HepG2 (cell line): ENCODE measurements at regions not wholly inside any gene's neighbourhood (a gene's known extent, or its start where the extent isn't known, plus 50 kb on each side); places are given as distances from the start of the nearest gene placed in this dataset.

Experiments used
- ATAC-seq: fragments of 200-7000 bp; cut with Tn5 transposase; 3 replicates; pipeline ENCODE4 v1.9.1; 2020; ENCODE audit warnings: mild to moderate bottlenecking, moderate library complexity
- BruUV-seq: library from RNA; stranded (reverse); fragments of 400-500 nt; replicated peaks from 2 replicates; lab custom pipeline; 2021; lab: Mats Ljungman, UMichigan
- CTCF ChIA-PET: fragments of 300-600 bp; formaldehyde crosslinking; extraction: SDS; loops from one replicate; lab custom pipeline; 2021; ENCODE audit warnings: low total read pairs, inconsistent platforms, low intra/inter-chr PET ratio; lab: Yijun Ruan, JAX
- POLR2A ChIA-PET: fragments of 350-600 bp; sonication (Branson Sonifier 250); formaldehyde crosslinking; loops from one replicate; lab custom pipeline; 2020; ENCODE audit warnings: antibody characterized with exemption, inconsistent platforms; lab: Yijun Ruan, JAX
- DNase-seq: peaks from one replicate; pipeline ENCODE4 v3.0.0-alpha.2; 2015; ENCODE audit warnings: low spot score
- FAIRE-seq: peaks from 3 replicates; lab custom pipeline; 2011; peaks lifted over from hg19 to GRCh38; lab: Jason Lieb, UNC
- H2AFZ ChIP-seq: one replicate; pipeline ENCODE4 v1.6.1; 2011; ENCODE audit warnings: low read length, inconsistent platforms
- H3K27ac ChIP-seq: fragments of 300-600 bp; 3 replicates; pipeline ENCODE4 v1.8.0; 2011; ENCODE audit warnings: mixed run types, mild to moderate bottlenecking, mixed read lengths, low read length, inconsistent platforms; ENCODE audit not compliant: insufficient read depth; ENCODE audit errors: extremely low read length
- H3K27me3 ChIP-seq, 2 experiments: fragments of 200-600 bp in 1 of 2; 2 replicates in 1 of 2; 3 replicates in 1 of 2; pipeline versions ENCODE4 v1.6.0 to v1.8.0; 2011; ENCODE audit warnings: low read length in 2 of 2, mild to moderate bottlenecking in 2 of 2, moderate library complexity in 2 of 2, inconsistent platforms in 1 of 2; ENCODE audit not compliant: insufficient read depth in 2 of 2, control insufficient read depth in 1 of 2
- H3K36me3 ChIP-seq, 2 experiments: fragments of 200-600 bp in 1 of 2; replicated peaks in 1 of 2; 2 replicates in 1 of 2; 3 replicates in 1 of 2; pipeline versions ENCODE4 v1.5.1 to v1.8.0; 2011; ENCODE audit warnings: low read length in 2 of 2, inconsistent platforms in 1 of 2; ENCODE audit not compliant: insufficient read depth in 2 of 2, control insufficient read depth in 1 of 2
- H3K4me1 ChIP-seq: 2 replicates; pipeline ENCODE4 v1.5.1; 2012; ENCODE audit warnings: low read length, inconsistent platforms; ENCODE audit not compliant: insufficient read depth
- H3K4me2 ChIP-seq: 2 replicates; pipeline ENCODE4 v1.6.0; 2011; ENCODE audit warnings: low read depth, low read length, inconsistent platforms
- H3K4me3 ChIP-seq, 3 experiments: fragments of 200-600 bp in 1 of 3; sonication (generic), shearing (Covaris generic) in 1 of 3; replicated peaks in 1 of 3; 2 replicates each; pipeline ENCODE4 v1.5.1; 2011 to 2016; ENCODE audit warnings: low read length in 3 of 3, inconsistent platforms in 2 of 3, low read depth in 2 of 3, mild to moderate bottlenecking in 2 of 3, control low read depth in 1 of 3, mixed read lengths in 1 of 3; ENCODE audit not compliant: insufficient read depth in 1 of 3
- H3K79me2 ChIP-seq: one replicate; pipeline ENCODE4 v1.6.1; 2011; ENCODE audit warnings: low read length, inconsistent platforms; ENCODE audit not compliant: insufficient read depth
- H3K9ac ChIP-seq: 2 replicates; pipeline ENCODE4 v1.6.0; 2011; ENCODE audit warnings: mild to moderate bottlenecking, low read depth, low read length, inconsistent platforms; ENCODE audit not compliant: insufficient read depth
- H3K9me3 ChIP-seq: 2 replicates; pipeline ENCODE4 v1.5.1; 2012; ENCODE audit warnings: mild to moderate bottlenecking, low read length
- H4K20me1 ChIP-seq: 2 replicates; pipeline ENCODE4 v1.6.0; 2011; ENCODE audit warnings: inconsistent platforms, mild to moderate bottlenecking, low read length, moderate library complexity; ENCODE audit not compliant: insufficient read depth
- AGO2 ChIP-seq: fragments of 200-400 bp; formaldehyde crosslinking; optimal IDR thresholded peaks from 2 replicates; pipeline ENCODE3; 2017; ENCODE audit warnings: mild to moderate bottlenecking, low read depth, low read length, moderate library complexity
- JDP2 ChIP-seq: sonication (generic); formaldehyde crosslinking; IDR thresholded peaks from 2 replicates; pipeline ENCODE4 v1.8.1; 2022; ENCODE audit warnings: missing genetic modification reagents, borderline replicate concordance
- MTF2 ChIP-seq: sonication (generic); formaldehyde crosslinking; IDR thresholded peaks from 2 replicates; pipeline ENCODE4 v1.5.0; 2020; ENCODE audit warnings: missing genetic modification reagents, borderline replicate concordance
- NFYC ChIP-seq: IDR thresholded peaks from 2 replicates; pipeline ENCODE4 v1.6.1; 2016; ENCODE audit warnings: missing genetic modification reagents, missing compliant biosample characterization
- PHF5A ChIP-seq: IDR thresholded peaks from one replicate; pipeline ENCODE4 v1.6.1; 2018; ENCODE audit warnings: low read depth, missing genetic modification reagents; ENCODE audit not compliant: unreplicated experiment
- SMAD1 ChIP-seq: sonication (generic); formaldehyde crosslinking; IDR thresholded peaks from 2 replicates; pipeline ENCODE4 v1.4.0; 2020; ENCODE audit warnings: missing genetic modification reagents, low read depth, mild to moderate bottlenecking, borderline replicate concordance
- ZNF335 ChIP-seq: sonication (generic); formaldehyde crosslinking; IDR thresholded peaks from 2 replicates; pipeline ENCODE4 v1.4.0; 2020; ENCODE audit warnings: missing genetic modification reagents
- ZNF432 ChIP-seq: sonication (generic); formaldehyde crosslinking; IDR thresholded peaks from 2 replicates; pipeline ENCODE4 v1.5.0; 2020; ENCODE audit warnings: missing genetic modification reagents, mild to moderate bottlenecking, borderline replicate concordance
- ZNF572 ChIP-seq: sonication (generic); formaldehyde crosslinking; IDR thresholded peaks from 2 replicates; pipeline ENCODE4 v1.5.1; 2020; ENCODE audit warnings: mild to moderate bottlenecking, missing genetic modification reagents
- ZNF788 ChIP-seq: sonication (generic); formaldehyde crosslinking; IDR thresholded peaks from 2 replicates; pipeline ENCODE4 v1.5.0; 2020; ENCODE audit warnings: mild to moderate bottlenecking, missing genetic modification reagents, borderline replicate concordance
- WGBS: methylation state at CpG from one replicate; pipeline ENCODE4 v1.1.6; 2017; ENCODE audit warnings: low lambda C conversion rate; 5-methylcytosine and 5-hydroxymethylcytosine counted together
- in situ Hi-C: cut with HindIII; loops from 2 replicates; pipeline ENCODE4 v1.10.0; 2017; ENCODE audit warnings: low pct_unique_long_range_greater_than_20kb; ENCODE audit not compliant: extremely low pct_ligation_motif_present
- intact Hi-C: fragments of 100-400 bp; cut with micrococcal nuclease; formaldehyde crosslinking; loops from one replicate; pipeline ENCODE4 v1.10.0; 2022; ENCODE audit not compliant: unreplicated experiment
- TF ChIP-seq, protein P1 (sequence below): IDR thresholded peaks from 2 replicates; pipeline ENCODE4 v1.6.1; 2016; ENCODE audit warnings: control low read depth
- TF ChIP-seq, protein P2 (sequence below): IDR thresholded peaks from 2 replicates; pipeline ENCODE4 v1.6.1; 2016; ENCODE audit warnings: missing genetic modification reagents, missing compliant biosample characterization

DNA sequence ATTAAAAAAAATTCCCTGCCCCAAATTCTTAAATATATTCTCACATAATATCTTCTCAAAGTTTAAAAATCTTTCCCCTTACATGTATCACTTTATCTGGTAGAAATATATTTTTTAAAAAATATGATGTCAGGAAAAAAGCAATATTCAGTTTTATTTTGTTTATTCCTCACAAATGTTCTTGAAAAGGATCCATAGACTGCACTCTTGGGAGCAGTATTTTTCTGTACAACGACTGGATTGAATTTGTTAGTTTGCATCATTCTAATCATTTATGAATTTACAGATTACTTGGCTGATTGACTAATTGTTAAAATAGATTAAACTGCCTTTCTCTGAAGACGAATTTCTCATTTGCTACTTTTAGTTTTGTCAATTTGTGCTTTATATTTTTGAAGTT lies 468.1 kb upstream of the NOVA1 start:
- H3K9ac ChIP-seq, result no peak overlapping the region
- in situ Hi-C loops (no loop called here), intact Hi-C loops (no loop called here)
- peaks cover 90% of the 10 kb centered on the region for H3K9me3 ChIP-seq
- DNase-seq (no peak), FAIRE-seq (no peak), ATAC-seq (no peak)
- no peak overlapping the region for H3K4me2 ChIP-seq
- H3K79me2 ChIP-seq, result no peaks in the 10 kb centered on the region
- no TSS peak for BruUV-seq
- ChIA-PET CTCF (no interaction called here), POLR2A (no interaction called here)
- H2AFZ ChIP-seq, result no peak overlapping the region
- no peaks in the 10 kb centered on the region for H3K27me3 ChIP-seq
- no peaks in the 10 kb centered on the region for H3K36me3 ChIP-seq
- no peak overlapping the region for H3K27ac ChIP-seq
- H3K4me1 ChIP-seq, result no peaks in the 10 kb centered on the region
- WGBS, result 2% methylated on average over 2 of the region's 2 CpGs
- no peaks in the 10 kb centered on the region for H4K20me1 ChIP-seq
- TF ChIP-seq ZNF788, result no peak
- TF ChIP-seq, protein P1, sequence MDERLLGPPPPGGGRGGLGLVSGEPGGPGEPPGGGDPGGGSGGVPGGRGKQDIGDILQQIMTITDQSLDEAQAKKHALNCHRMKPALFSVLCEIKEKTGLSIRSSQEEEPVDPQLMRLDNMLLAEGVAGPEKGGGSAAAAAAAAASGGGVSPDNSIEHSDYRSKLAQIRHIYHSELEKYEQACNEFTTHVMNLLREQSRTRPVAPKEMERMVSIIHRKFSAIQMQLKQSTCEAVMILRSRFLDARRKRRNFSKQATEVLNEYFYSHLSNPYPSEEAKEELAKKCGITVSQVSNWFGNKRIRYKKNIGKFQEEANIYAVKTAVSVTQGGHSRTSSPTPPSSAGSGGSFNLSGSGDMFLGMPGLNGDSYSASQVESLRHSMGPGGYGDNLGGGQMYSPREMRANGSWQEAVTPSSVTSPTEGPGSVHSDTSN (CRISPR knock-in tag), result no peak
- no peak for TF ChIP-seq MTF2 (CRISPR knock-in tag)
- TF ChIP-seq ZNF572, result no peak
- TF ChIP-seq SMAD1 (CRISPR knock-in tag), result no peak
- TF ChIP-seq, protein P2, sequence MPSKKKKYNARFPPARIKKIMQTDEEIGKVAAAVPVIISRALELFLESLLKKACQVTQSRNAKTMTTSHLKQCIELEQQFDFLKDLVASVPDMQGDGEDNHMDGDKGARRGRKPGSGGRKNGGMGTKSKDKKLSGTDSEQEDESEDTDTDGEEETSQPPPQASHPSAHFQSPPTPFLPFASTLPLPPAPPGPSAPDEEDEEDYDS (CRISPR knock-in tag), result no peak
- TF ChIP-seq AGO2, result no peak
- TF ChIP-seq ZNF432 (CRISPR knock-in tag), result no peak
- no peak for TF ChIP-seq ZNF335 (CRISPR knock-in tag)
- no peak for TF ChIP-seq JDP2 (CRISPR knock-in tag)
- no peak for TF ChIP-seq PHF5A (CRISPR knock-in tag)
- TF ChIP-seq NFYC (CRISPR knock-in tag), result no peak
- H3K4me3 ChIP-seq, result no peak overlapping the region
